ENCODE measurements at regions not wholly inside any gene's neighbourhood (a gene's known extent, or its start where the extent isn't known, plus 50 kb on each side); places are given as distances from the start of the nearest gene placed in this dataset.

GRCh38 chrX:128310912-128311311 lies 258.7 kb upstream of the ACTRT1 start:
- no peak for DNase-seq (ENCODE audit: low spot score)

GRCh38 chrX:128309311-128309710 lies 257.1 kb upstream of the ACTRT1 start:
- no peak for DNase-seq (ENCODE audit: low spot score)

GRCh38 chrX:128294198-128294597 lies 242.0 kb upstream of the ACTRT1 start:
- no peak for DNase-seq (ENCODE audit: low spot score)

GRCh38 chrX:128287693-128288092 lies 235.5 kb upstream of the ACTRT1 start:
- DNase-seq (ENCODE audit: low spot score): no peak

GRCh38 chrX:128250621-128251020 lies 198.4 kb upstream of the ACTRT1 start:
- no peak for DNase-seq (ENCODE audit: low spot score)

- DNase-seq (ENCODE audit: low spot score): no peak
Observed at GRCh38 chrX:128216364-128216763, 164.2 kb upstream of the ACTRT1 start.

- no peak for DNase-seq (ENCODE audit: low spot score)
Observed at GRCh38 chrX:128165884-128166408, 113.7 kb upstream of the ACTRT1 start.

GRCh38 chrX:128156204-128156603 lies 104.0 kb upstream of the ACTRT1 start:
- no peak for DNase-seq (ENCODE audit: low spot score)

GRCh38 chrX:128142745-128143144 lies 90.5 kb upstream of the ACTRT1 start:
- DNase-seq (ENCODE audit: low spot score): no peak

GRCh38 chrX:128106630-128107029 lies 54.4 kb upstream of the ACTRT1 start:
- DNase-seq (ENCODE audit: low spot score): no peak

- no peak for DNase-seq (ENCODE audit: low spot score)
Observed at GRCh38 chrX:128105659-128106058, 53.5 kb upstream of the ACTRT1 start.
